Right kidney (tissue), 1 donor: ENCODE measurements at regions not wholly inside any gene's neighbourhood (a gene's known extent, or its start where the extent isn't known, plus 50 kb on each side); places are given as distances from the start of the nearest gene placed in this dataset.

Experiments used
- DNase-seq: peaks from one replicate; pipeline ENCODE4 v3.0.0-alpha.2; 2016

- DNase-seq = no peak
Observed at GRCh38 chr1:214823311-214824117, 220.5 kb downstream of the CENPF start.

DNA sequence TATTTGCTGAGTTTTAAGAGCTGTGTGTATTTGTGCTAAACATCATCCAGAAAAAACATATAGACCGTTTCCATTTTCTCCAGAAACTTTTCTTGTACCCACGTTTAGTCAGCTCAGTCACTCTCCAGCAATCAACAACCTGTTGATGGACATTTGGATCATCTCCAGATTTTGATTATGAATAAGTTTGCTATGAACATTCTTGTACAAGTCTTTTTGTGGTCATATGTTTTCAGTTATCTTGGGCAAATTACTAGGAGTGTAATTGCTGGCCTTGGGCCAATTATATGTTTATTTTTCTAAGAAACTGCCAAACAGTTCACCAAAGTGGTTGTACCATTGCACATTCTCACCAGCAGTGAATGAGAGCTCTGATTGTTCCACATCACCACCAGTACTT lies 221.8 kb downstream of the CENPF start:
- DNase-seq = no peak

DNA sequence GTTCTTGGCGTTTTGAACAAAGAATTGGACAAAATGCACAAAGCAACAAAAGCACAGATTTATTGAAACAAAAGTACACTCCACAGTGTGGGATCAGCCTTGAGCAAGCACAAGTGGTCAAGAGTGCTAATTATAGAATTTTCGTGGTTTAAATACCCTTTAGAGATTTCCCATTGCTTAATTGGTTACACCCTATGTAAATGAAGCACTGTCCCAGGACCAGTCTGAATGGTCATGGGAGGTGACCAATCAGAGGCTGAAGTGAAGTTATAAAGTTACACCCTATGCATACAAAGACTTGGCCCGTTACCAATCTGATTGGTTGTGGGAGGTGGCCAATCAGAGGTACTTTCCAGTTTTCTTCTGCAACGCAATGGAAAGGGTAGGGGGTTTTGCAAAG lies 223.6 kb downstream of the CENPF start:
- DNase-seq = no peak

- DNase-seq = no peak
Observed at GRCh38 chr1:214827883-214828282, 224.9 kb downstream of the CENPF start.

GRCh38 chr1:214830941-214831340 lies 227.9 kb downstream of the CENPF start:
- DNase-seq = no peak

DNA sequence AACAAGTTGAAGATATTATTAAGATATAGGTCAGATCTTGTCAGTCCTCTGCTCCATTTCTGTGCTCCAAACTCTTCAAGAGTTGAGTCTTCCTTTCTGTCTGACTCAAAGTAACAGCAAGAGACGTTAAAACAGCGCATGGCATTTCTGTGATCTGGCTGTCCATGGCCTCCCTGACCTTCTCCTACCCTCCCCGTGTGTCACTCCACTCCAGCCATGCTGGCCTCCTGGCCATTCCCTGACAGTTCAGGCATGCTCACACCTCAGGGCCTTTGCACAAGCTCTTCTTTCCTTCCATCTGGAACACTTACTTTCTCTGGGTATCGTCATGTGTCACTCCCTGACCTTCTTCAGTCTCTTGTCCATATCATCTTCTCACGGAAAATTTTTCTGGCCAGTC lies 229.0 kb downstream of the CENPF start:
- DNase-seq = no peak

- no peak for DNase-seq
Observed at GRCh38 chr1:214833178-214833756, 230.3 kb downstream of the CENPF start.

GRCh38 chr1:214837376-214837775 lies 234.4 kb downstream of the CENPF start:
- DNase-seq = no peak

- no peak for DNase-seq
Observed at GRCh38 chr1:214838351-214838750, 235.4 kb downstream of the CENPF start.

- DNase-seq = no peak
Observed at GRCh38 chr1:214840356-214840755, 237.4 kb downstream of the CENPF start.

DNA sequence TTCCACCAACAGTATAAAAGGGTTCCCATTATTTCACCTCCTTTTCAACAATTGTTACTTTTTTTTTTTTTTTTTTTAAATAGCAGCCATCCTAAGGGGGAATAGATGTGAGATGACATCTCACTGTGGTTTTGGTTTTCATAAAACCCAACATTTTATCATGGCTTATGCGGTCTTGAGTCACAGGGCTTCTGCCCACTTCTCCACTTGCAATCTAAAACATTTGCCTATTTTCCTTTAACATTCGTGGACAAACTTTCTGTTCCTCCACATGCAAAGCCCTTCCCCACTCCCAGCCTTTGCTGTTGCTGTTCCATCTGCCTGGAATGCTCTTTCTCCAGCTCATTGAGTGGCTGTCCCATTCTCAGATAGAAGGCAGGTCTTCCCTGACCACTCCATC lies 239.7 kb upstream of the KCNK2 start:
- DNase-seq = no peak

DNA sequence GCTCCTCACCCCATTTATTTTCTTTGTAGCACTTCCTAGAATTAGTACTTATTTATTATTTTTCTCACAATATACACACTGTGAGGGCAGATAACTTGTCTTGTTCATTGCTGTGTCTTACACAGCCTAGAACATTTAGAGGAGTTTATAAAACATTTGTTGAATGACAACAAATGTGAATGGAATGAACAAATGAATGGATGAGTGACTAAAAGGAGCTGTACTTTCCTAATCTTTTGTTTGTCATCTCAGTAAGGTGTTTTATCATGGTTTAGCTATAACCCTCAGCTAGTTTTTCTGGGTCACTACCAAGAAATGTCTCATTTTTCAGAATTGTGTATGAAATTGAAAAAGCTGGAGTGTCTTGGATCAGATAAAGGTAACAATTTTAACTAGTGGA lies 239.3 kb upstream of the KCNK2 start:
- DNase-seq = no peak

- DNase-seq = no peak
Observed at GRCh38 chr1:214844319-214844718, 238.2 kb upstream of the KCNK2 start.

- no peak for DNase-seq
Observed at GRCh38 chr1:214846276-214846675, 236.3 kb upstream of the KCNK2 start.

GRCh38 chr1:214847071-214847810 lies 235.3 kb upstream of the KCNK2 start:
- DNase-seq = no peak

GRCh38 chr1:214848101-214848500 lies 234.4 kb upstream of the KCNK2 start:
- DNase-seq = no peak

DNA sequence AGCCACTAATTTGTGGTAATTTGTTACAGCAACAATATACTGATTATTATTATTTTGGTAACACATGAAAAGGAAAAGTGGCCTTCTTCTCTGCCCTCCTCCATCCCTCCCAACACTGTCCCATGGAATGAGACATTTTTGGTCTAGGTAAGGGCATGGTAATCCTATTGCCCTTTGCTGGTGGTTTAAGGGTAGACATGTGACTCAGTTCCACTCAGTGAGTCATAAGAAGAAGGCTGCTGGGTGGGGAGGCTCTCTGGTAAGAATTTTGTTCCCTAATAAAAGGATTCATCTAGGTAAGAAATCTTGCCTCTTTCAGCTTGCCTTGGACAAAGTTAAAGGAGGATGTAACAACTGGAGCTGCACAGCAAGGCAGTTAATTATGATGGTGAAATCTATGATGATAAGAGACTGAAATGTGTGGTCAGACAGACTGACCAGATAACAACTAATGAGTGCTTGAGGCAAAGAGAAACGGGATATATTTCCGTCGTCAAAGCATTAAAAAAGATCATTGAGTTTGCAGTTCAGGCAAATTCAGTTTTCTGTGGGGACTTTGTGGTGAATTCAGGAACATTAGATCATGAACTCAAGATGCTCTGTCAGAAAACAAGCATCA lies 232.0 kb upstream of the KCNK2 start:
- no peak for DNase-seq

- DNase-seq = no peak
Observed at GRCh38 chr1:214853340-214853739, 229.2 kb upstream of the KCNK2 start.

GRCh38 chr1:214854126-214854875 lies 228.2 kb upstream of the KCNK2 start:
- DNase-seq = no peak

DNA sequence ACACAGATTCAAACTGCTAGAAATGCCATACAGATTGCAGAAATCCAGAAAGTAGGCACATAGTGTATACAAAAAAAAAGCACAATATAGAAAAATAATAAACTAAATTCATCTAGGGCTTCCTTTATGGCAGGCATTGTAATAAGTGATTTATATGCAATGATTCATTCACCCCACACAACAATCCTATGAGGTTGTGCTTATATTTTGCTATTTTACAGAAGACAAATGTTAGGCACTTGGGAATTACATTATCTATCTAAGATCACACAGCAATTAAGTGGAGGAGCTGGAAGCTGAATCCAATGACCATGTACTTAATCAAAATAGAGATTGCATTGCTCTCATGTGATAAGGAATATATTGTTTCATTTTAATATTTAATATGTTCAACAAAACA lies 225.7 kb upstream of the KCNK2 start:
- DNase-seq = no peak

GRCh38 chr1:214857716-214858115 lies 224.8 kb upstream of the KCNK2 start:
- no peak for DNase-seq

GRCh38 chr1:214859647-214860046 lies 222.9 kb upstream of the KCNK2 start:
- no peak for DNase-seq
